DND-41 (cell line): ENCODE measurements at regions not wholly inside any gene's neighbourhood (a gene's known extent, or its start where the extent isn't known, plus 50 kb on each side); places are given as distances from the start of the nearest gene placed in this dataset.

Source experiments
- CTCF ChIP-seq: IDR thresholded peaks from 2 replicates; pipeline ENCODE4 v1.5.1; 2012; ENCODE audit warnings: borderline replicate concordance, low read length, moderate library complexity, mild to moderate bottlenecking; ENCODE audit not compliant: poor library complexity, severe bottlenecking; ENCODE audit errors: extremely low read depth
- EZH2 ChIP-seq: IDR thresholded peaks from 3 replicates; pipeline ENCODE4 v1.6.1; 2012; ENCODE audit warnings: borderline replicate concordance, low read depth, mild to moderate bottlenecking, moderate library complexity, low read length, inconsistent platforms; ENCODE audit not compliant: severe bottlenecking

DNA sequence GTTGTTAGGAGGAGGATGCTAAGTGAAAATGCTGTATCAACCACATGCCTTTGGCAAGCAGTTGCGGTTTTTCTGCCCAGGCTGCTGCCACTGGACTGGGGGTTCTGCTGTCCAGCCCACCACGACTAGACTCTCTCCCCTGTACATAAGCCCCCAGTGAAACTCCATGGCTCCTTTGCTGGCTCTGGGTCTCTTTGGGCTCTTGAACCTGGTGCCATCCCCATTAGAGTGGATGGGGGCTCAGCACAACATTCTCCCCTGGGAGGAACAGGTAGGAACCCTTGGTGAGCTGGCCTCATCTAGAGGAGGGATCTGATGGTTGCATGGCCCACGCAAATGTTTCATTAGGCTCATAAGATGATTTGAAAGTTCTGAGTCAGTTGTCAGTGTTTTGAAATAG, 204.8 kb upstream of the KCNG1 start:
- TF ChIP-seq CTCF (no peak), EZH2 (no peak)
